ENCODE measurements at regions not wholly inside any gene's neighbourhood (a gene's known extent, or its start where the extent isn't known, plus 50 kb on each side); places are given as distances from the start of the nearest gene placed in this dataset.
"Not testable (repeated sequence)": the region's sequence is repeated elsewhere in the genome, so short reads cannot be mapped to it uniquely, and the experiment has no call there.

- Histone ChIP-seq H3K27me3 (replicated peaks; ENCODE audit: control insufficient read depth, insufficient read depth, low read length) (no peaks in the 10 kb centered on the region; the same call in 1 of the 2 replicates), H3K4me1 (no peaks in the 10 kb centered on the region), H3K36me3 (ENCODE audit: control insufficient read depth, insufficient read depth, low read length) (no peaks in the 10 kb centered on the region), H3K9me3 (no peaks in the 10 kb centered on the region), H3K4me3 (ENCODE audit: low read depth, low read length) (no peak overlapping the region)
- DNase-seq, result no peak
- H3K27me3 Mint-ChIP-seq (ENCODE audit: insufficient read depth, unreplicated experiment), result no peaks in the 10 kb centered on the region
- BruUV-seq (replicated peaks), result no TSS peak
- no peaks in the 10 kb centered on the region for H3K36me3 Mint-ChIP-seq (ENCODE audit: insufficient read depth, unreplicated experiment)
- intact Hi-C loops (cut with micrococcal nuclease; ENCODE audit: unreplicated experiment), result no loop called here
- CTCF ChIA-PET, result no interaction called here
- POLR2A ChIA-PET, result no interaction called here
- TF ChIP-seq CTCF (IDR thresholded peaks at IDR 0.05; ENCODE audit: insufficient read depth in 1 of 2, low read depth in 1 of 2, low read length in 1 of 2, severe bottlenecking in 1 of 2, unreplicated experiment in 1 of 2), result no peak
- H3K27ac Mint-ChIP-seq (ENCODE audit: unreplicated experiment), result no peak overlapping the region
- no peaks in the 10 kb centered on the region for H3K4me1 Mint-ChIP-seq (ENCODE audit: low read depth, unreplicated experiment)
- H3K4me3 Mint-ChIP-seq (ENCODE audit: unreplicated experiment), result no peak overlapping the region
- no peaks in the 10 kb centered on the region for H3K9me3 Mint-ChIP-seq (ENCODE audit: unreplicated experiment)
Measured at GRCh38 chr2:230636684-230637271, 75.9 kb upstream of the CAB39 start.

GRCh38 chr2:230637486-230637885, 75.2 kb upstream of the CAB39 start:
- H3K36me3 Mint-ChIP-seq (ENCODE audit: insufficient read depth, unreplicated experiment); H3K4me1 Mint-ChIP-seq (ENCODE audit: low read depth, unreplicated experiment); H3K9me3 ChIP-seq; H3K27me3 ChIP-seq (replicated peaks; ENCODE audit: control insufficient read depth, insufficient read depth, low read length); BruUV-seq (replicated peaks); H3K27ac Mint-ChIP-seq (ENCODE audit: unreplicated experiment); H3K27me3 Mint-ChIP-seq (ENCODE audit: insufficient read depth, unreplicated experiment); H3K9me3 Mint-ChIP-seq (ENCODE audit: unreplicated experiment); CTCF ChIA-PET; H3K4me3 Mint-ChIP-seq (ENCODE audit: unreplicated experiment); POLR2A ChIA-PET; DNase-seq; H3K36me3 ChIP-seq (ENCODE audit: control insufficient read depth, insufficient read depth, low read length); H3K4me1 ChIP-seq; intact Hi-C loops (cut with micrococcal nuclease; ENCODE audit: unreplicated experiment); H3K4me3 ChIP-seq (ENCODE audit: low read depth, low read length): not testable (repeated sequence)

- no peak for DNase-seq
- no peaks in the 10 kb centered on the region for H3K36me3 Mint-ChIP-seq (ENCODE audit: insufficient read depth, unreplicated experiment)
- H3K4me3 Mint-ChIP-seq (ENCODE audit: unreplicated experiment), result no peak overlapping the region
- BruUV-seq (replicated peaks), result no TSS peak
- H3K27me3 ChIP-seq (replicated peaks; ENCODE audit: control insufficient read depth, insufficient read depth, low read length), result no peaks in the 10 kb centered on the region; the same call in 1 of the 2 replicates
- H3K9me3 Mint-ChIP-seq (ENCODE audit: unreplicated experiment), result no peaks in the 10 kb centered on the region
- H3K4me3 ChIP-seq (ENCODE audit: low read depth, low read length), result no peak overlapping the region
- POLR2A ChIA-PET, result no interaction called here
- no peaks in the 10 kb centered on the region for H3K27me3 Mint-ChIP-seq (ENCODE audit: insufficient read depth, unreplicated experiment)
- H3K27ac Mint-ChIP-seq (ENCODE audit: unreplicated experiment), result no peak overlapping the region
- intact Hi-C loops (cut with micrococcal nuclease; ENCODE audit: unreplicated experiment), result no loop called here
- H3K4me1 Mint-ChIP-seq (ENCODE audit: low read depth, unreplicated experiment), result no peaks in the 10 kb centered on the region
- H3K4me1 ChIP-seq, result no peaks in the 10 kb centered on the region
- CTCF ChIA-PET, result interaction anchor here (0.5 kb wide), 1 partner anchor 10 kb away, joined by 3 read pairs; no protein-coding TSS in a partner anchor
- no peak for TF ChIP-seq CTCF (IDR thresholded peaks at IDR 0.05; ENCODE audit: insufficient read depth in 1 of 2, low read depth in 1 of 2, low read length in 1 of 2, severe bottlenecking in 1 of 2, unreplicated experiment in 1 of 2)
- H3K36me3 ChIP-seq (ENCODE audit: control insufficient read depth, insufficient read depth, low read length), result no peaks in the 10 kb centered on the region
- no peaks in the 10 kb centered on the region for H3K9me3 ChIP-seq
Measured at GRCh38 chr2:230640540-230641011, 72.1 kb upstream of the CAB39 start.

- intact Hi-C loops (cut with micrococcal nuclease; ENCODE audit: unreplicated experiment), result no loop called here
- Histone ChIP-seq H3K4me1 (no peaks in the 10 kb centered on the region), H3K4me3 (ENCODE audit: low read depth, low read length) (no peak overlapping the region), H3K27me3 (replicated peaks; ENCODE audit: control insufficient read depth, insufficient read depth, low read length) (no peaks in the 10 kb centered on the region; the same call in 1 of the 2 replicates), H3K9me3 (no peaks in the 10 kb centered on the region), H3K36me3 (ENCODE audit: control insufficient read depth, insufficient read depth, low read length) (no peaks in the 10 kb centered on the region)
- CTCF ChIA-PET, result no interaction called here
- H3K27ac Mint-ChIP-seq (ENCODE audit: unreplicated experiment), result no peak overlapping the region
- no peak for DNase-seq
- POLR2A ChIA-PET, result no interaction called here
- no peaks in the 10 kb centered on the region for H3K36me3 Mint-ChIP-seq (ENCODE audit: insufficient read depth, unreplicated experiment)
- BruUV-seq (replicated peaks), result no TSS peak
- no peak overlapping the region for H3K4me3 Mint-ChIP-seq (ENCODE audit: unreplicated experiment)
- TF ChIP-seq CTCF (IDR thresholded peaks at IDR 0.05; ENCODE audit: insufficient read depth in 1 of 2, low read depth in 1 of 2, low read length in 1 of 2, severe bottlenecking in 1 of 2, unreplicated experiment in 1 of 2), result no peak
- no peaks in the 10 kb centered on the region for H3K9me3 Mint-ChIP-seq (ENCODE audit: unreplicated experiment)
- no peaks in the 10 kb centered on the region for H3K4me1 Mint-ChIP-seq (ENCODE audit: low read depth, unreplicated experiment)
- H3K27me3 Mint-ChIP-seq (ENCODE audit: insufficient read depth, unreplicated experiment), result no peaks in the 10 kb centered on the region
Measured at GRCh38 chr2:230642966-230643365, 69.7 kb upstream of the CAB39 start.
